Endothelial cell of umbilical vein (primary cell): ENCODE measurements at regions not wholly inside any gene's neighbourhood (a gene's known extent, or its start where the extent isn't known, plus 50 kb on each side); places are given as distances from the start of the nearest gene placed in this dataset.

Experiments
- BruUV-seq: library from RNA; stranded (reverse); fragments of 400-500 nt; replicated peaks from 2 replicates; lab custom pipeline; 2021; lab: Mats Ljungman, UMichigan
- CTCF ChIA-PET: fragments of 300-600, 350-600 bp; sonication (Branson Sonifier 250); formaldehyde crosslinking; loops from one replicate; lab custom pipeline; 2021; ENCODE audit warnings: antibody characterized with exemption, inconsistent platforms; lab: Charles Lee
- POLR2A ChIA-PET: fragments of 300-600, 350-600 bp; sonication (Branson Sonifier 250); formaldehyde crosslinking; loops from one replicate; lab custom pipeline; 2021; ENCODE audit warnings: antibody characterized with exemption, inconsistent platforms; lab: Charles Lee
- DNase-seq: peaks from one replicate; pipeline ENCODE4 v3.0.0-alpha.2; 2011; ENCODE audit warnings: low read depth, low spot score
- FAIRE-seq: peaks from 2 replicates; lab custom pipeline; 2011; peaks lifted over from hg19 to GRCh38; lab: Jason Lieb, UNC
- H2AFZ ChIP-seq: 2 replicates; pipeline ENCODE4 v1.6.0; 2012; ENCODE audit warnings: low read depth, low read length, control low read depth, inconsistent platforms
- H3K27ac ChIP-seq: 2 replicates; pipeline ENCODE4 v1.5.1; 2011; ENCODE audit warnings: low read depth, mild to moderate bottlenecking, control low read depth, low read length, moderate library complexity; ENCODE audit not compliant: insufficient read depth
- H3K27me3 ChIP-seq, 2 experiments: 2 replicates each; pipeline versions ENCODE4 v1.6.0 to v1.6.1; 2011; ENCODE audit warnings: low read length in 2 of 2, mixed read lengths in 1 of 2; ENCODE audit not compliant: control insufficient read depth in 2 of 2, insufficient read depth in 2 of 2
- H3K36me3 ChIP-seq, 2 experiments: 2 replicates in 1 of 2; 3 replicates in 1 of 2; pipeline ENCODE4 v1.5.1; 2011; ENCODE audit warnings: low read length in 2 of 2, mild to moderate bottlenecking in 1 of 2, moderate library complexity in 1 of 2; ENCODE audit not compliant: control insufficient read depth in 2 of 2, insufficient read depth in 2 of 2; ENCODE audit errors: extremely low read depth in 1 of 2
- H3K4me1 ChIP-seq: 3 replicates; pipeline ENCODE4 v1.5.1; 2011; ENCODE audit warnings: mild to moderate bottlenecking, low read length; ENCODE audit not compliant: control insufficient read depth, insufficient read depth; ENCODE audit errors: extremely low read depth
- H3K4me2 ChIP-seq: 2 replicates; pipeline ENCODE4 v1.6.1; 2011; ENCODE audit warnings: low read length, control low read depth, mixed read lengths; ENCODE audit not compliant: insufficient read depth
- H3K4me3 ChIP-seq, 3 experiments: fragments of 200-600 bp in 1 of 3; sonication (generic), shearing (Covaris generic) in 1 of 3; replicated peaks in 1 of 3; 2 replicates each; pipeline ENCODE4 v1.5.1; 2011 to 2016; ENCODE audit warnings: control low read depth in 3 of 3, low read length in 3 of 3, mild to moderate bottlenecking in 2 of 3, inconsistent platforms in 1 of 3, low read depth in 1 of 3, moderate library complexity in 1 of 3; ENCODE audit not compliant: insufficient read depth in 1 of 3
- H3K79me2 ChIP-seq: 2 replicates; pipeline ENCODE4 v1.6.0; 2012; ENCODE audit warnings: low read length, inconsistent platforms; ENCODE audit not compliant: control insufficient read depth, insufficient read depth
- H3K9ac ChIP-seq: replicated peaks from 2 replicates; pipeline ENCODE3; 2011; ENCODE audit warnings: low read length, control low read depth; ENCODE audit not compliant: insufficient read depth; ENCODE audit errors: extremely low read depth
- H3K9me1 ChIP-seq: replicated peaks from 3 replicates; pipeline ENCODE4 v1.6.0; 2011; ENCODE audit warnings: mild to moderate bottlenecking, low read length; ENCODE audit not compliant: control insufficient read depth, insufficient read depth; ENCODE audit errors: extremely low read depth
- H3K9me3 ChIP-seq: replicated peaks from 2 replicates; pipeline ENCODE4 v1.5.1; 2012; ENCODE audit warnings: low read length, inconsistent platforms; ENCODE audit not compliant: control insufficient read depth, insufficient read depth
- H4K20me1 ChIP-seq: replicated peaks from 2 replicates; pipeline ENCODE3; 2011; ENCODE audit warnings: mild to moderate bottlenecking, low read length; ENCODE audit not compliant: control insufficient read depth, insufficient read depth; ENCODE audit errors: extremely low read depth
- CTCF ChIP-seq, 2 donors: IDR thresholded peaks; 1 replicate in 1 of 2; 2 replicates in 1 of 2; pipeline ENCODE4 v1.5.1; 2011; ENCODE audit warnings: low read length in 2 of 2, mild to moderate bottlenecking in 2 of 2, moderate library complexity in 2 of 2, control low read depth in 1 of 2, inconsistent platforms in 1 of 2, low read depth in 1 of 2; ENCODE audit not compliant: insufficient read depth in 1 of 2; ENCODE audit errors: extremely low read depth in 1 of 2
- EZH2 ChIP-seq: IDR thresholded peaks from 2 replicates; pipeline ENCODE4 v1.6.1; 2012; ENCODE audit warnings: borderline replicate concordance, low read depth, mild to moderate bottlenecking, moderate library complexity, low read length, inconsistent platforms; ENCODE audit not compliant: severe bottlenecking
- FOS ChIP-seq: IDR thresholded peaks from 2 replicates; pipeline ENCODE4 v1.6.1; 2011; ENCODE audit warnings: mild to moderate bottlenecking, low read length, moderate library complexity, borderline replicate concordance; ENCODE audit not compliant: insufficient read depth
- GATA2 ChIP-seq: IDR thresholded peaks from 2 replicates; pipeline ENCODE4 v1.7.0; 2011; ENCODE audit warnings: low read depth, mild to moderate bottlenecking, moderate library complexity, mixed read lengths, low read length; ENCODE audit not compliant: insufficient read length, insufficient read depth
- JUN ChIP-seq: IDR thresholded peaks from 2 replicates; pipeline ENCODE4 v1.6.1; 2011; ENCODE audit warnings: borderline replicate concordance, low read depth; ENCODE audit not compliant: insufficient read length, insufficient read depth
- MAX ChIP-seq: IDR thresholded peaks from 2 replicates; pipeline ENCODE4 v1.6.1; 2011; ENCODE audit not compliant: insufficient read depth, insufficient read length
- MYC ChIP-seq: IDR thresholded peaks from one replicate; pipeline ENCODE4 v1.6.1; 2011; ENCODE audit warnings: mild to moderate bottlenecking, low read depth, low read length
- POLR2A ChIP-seq: IDR thresholded peaks from 2 replicates; pipeline ENCODE4 v1.6.1; 2012; ENCODE audit warnings: low read depth, mild to moderate bottlenecking, control low read depth, low read length
- POLR2AphosphoS5 ChIP-seq: IDR thresholded peaks from 2 replicates; pipeline ENCODE4 v1.6.1; 2012; ENCODE audit warnings: low read depth, mild to moderate bottlenecking, control low read depth, low read length, moderate library complexity; ENCODE audit not compliant: insufficient read depth
- dilution Hi-C: fragments of 300-500 bp; cut with MboI; formaldehyde crosslinking; loops from one replicate; pipeline ENCODE4 v1.15.0; 2019; ENCODE audit warnings: low sequenced_read_pairs; ENCODE audit not compliant: extremely low pct_ligation_motif_present
- intact Hi-C: fragments of 100-400 bp; cut with micrococcal nuclease; formaldehyde crosslinking; loops from one replicate; pipeline ENCODE4 v1.10.0; 2022

- CTCF ChIA-PET: interaction anchor here (0.7 to 1.5 kb wide), 5 partner anchors 12 to 427 kb away, joined by 3 to 4 read pairs (median 4); no protein-coding TSS in a partner anchor
- Histone ChIP-seq H3K79me2 (no peaks in the 10 kb centered on the region), H3K27me3 (no peaks in the 10 kb centered on the region), H3K36me3 (no peaks in the 10 kb centered on the region), H3K4me1 (peaks cover 15% of the 10 kb centered on the region), H2AFZ (peak overlapping the region; percentile 35), H3K9me3 (no peaks in the 10 kb centered on the region), H3K4me2 (peak overlapping the region; percentile 20), H4K20me1 (no peaks in the 10 kb centered on the region), H3K9me1 (no peaks in the 10 kb centered on the region), H3K9ac (no peak overlapping the region), H3K4me3 (peak overlapping the region in 1 of 3 experiments; percentile 16), H3K27ac (no peak overlapping the region)
- intact Hi-C loops: no loop called here
- FAIRE-seq: peak; percentile 12
- TF ChIP-seq MAX: no peak
- TF ChIP-seq EZH2: no peak
- DNase-seq: peak; percentile 38
- POLR2A ChIA-PET: interaction anchor here (0.7 kb wide), 1 partner anchor 65 kb away, joined by 3 read pairs; no protein-coding TSS in a partner anchor
- dilution Hi-C loops: no loop called here
- no TSS peak for BruUV-seq
These were observed 100.3 kb upstream of the AKIP1 start for GRCh38 chr11:8810540-8811301.

GRCh38 chr11:8811571-8811970, 99.4 kb upstream of the AKIP1 start:
- H3K27ac ChIP-seq: no peak overlapping the region
- FAIRE-seq: no peak
- no peak overlapping the region for H3K9ac ChIP-seq
- no peaks in the 10 kb centered on the region for H3K79me2 ChIP-seq
- H3K4me1 ChIP-seq: peaks cover 15% of the 10 kb centered on the region
- TF ChIP-seq FOS (no peak), POLR2A (no peak), CTCF (IDR thresholded peaks at IDR 0.05; ENCODE audit: extremely low read depth in 1 of 2, insufficient read depth in 1 of 2, low read depth in 1 of 2, low read length in 2 of 2) (no peak), MYC (no peak), MAX (no peak), EZH2 (no peak), GATA2 (no peak), POLR2AphosphoS5 (no peak), JUN (no peak)
- intact Hi-C loops: no loop called here
- H2AFZ ChIP-seq: no peak overlapping the region
- no peaks in the 10 kb centered on the region for H4K20me1 ChIP-seq
- H3K4me3 ChIP-seq: no peak overlapping the region
- H3K4me2 ChIP-seq: no peak overlapping the region
- dilution Hi-C loops: no loop called here
- no TSS peak for BruUV-seq
- POLR2A ChIA-PET: no interaction called here
- H3K27me3 ChIP-seq: no peaks in the 10 kb centered on the region
- H3K9me1 ChIP-seq: no peaks in the 10 kb centered on the region
- CTCF ChIA-PET: interaction anchor here (0.6 to 1.3 kb wide), 3 partner anchors 15 to 64 kb away, joined by 3 to 4 read pairs (median 3); no protein-coding TSS in a partner anchor
- DNase-seq: no peak
- no peaks in the 10 kb centered on the region for H3K36me3 ChIP-seq
- no peaks in the 10 kb centered on the region for H3K9me3 ChIP-seq
